ENCODE measurements at regions not wholly inside any gene's neighbourhood (a gene's known extent, or its start where the extent isn't known, plus 50 kb on each side); places are given as distances from the start of the nearest gene placed in this dataset.

DNA sequence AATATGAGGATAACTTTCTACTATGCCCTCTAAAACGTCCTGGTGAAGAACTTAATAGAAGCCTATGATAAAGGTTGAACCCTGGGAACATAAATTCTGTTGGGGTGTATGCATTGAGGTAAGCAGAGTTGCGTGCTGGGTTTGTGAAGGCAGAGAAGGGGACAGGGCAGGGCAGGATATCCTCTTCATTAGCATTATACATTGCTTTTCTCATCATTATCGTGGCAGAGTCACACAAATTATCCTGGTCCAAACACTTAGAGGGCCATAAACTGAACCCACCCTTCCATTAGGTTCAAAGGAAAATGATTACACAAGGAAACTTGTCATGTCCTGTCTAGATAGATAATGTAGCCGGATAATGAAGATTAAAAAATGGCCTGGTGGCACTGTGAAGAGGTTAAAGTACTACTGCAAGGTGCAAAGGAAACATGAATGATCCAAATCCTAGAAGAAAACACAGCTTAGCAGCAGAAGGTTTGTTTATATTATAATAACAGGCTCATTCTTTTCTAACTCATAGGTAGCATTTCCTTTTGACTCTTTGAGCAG, 189.1 kb downstream of the SPCS3 start:
- H3K4me3 Mint-ChIP-seq = no peak overlapping the region
- no peaks in the 10 kb centered on the region for H3K4me1 Mint-ChIP-seq
- Histone ChIP-seq H4K91ac (ENCODE audit: insufficient read length, low read depth, low read length) (no peak overlapping the region), H4K8ac (replicated peaks; ENCODE audit: insufficient read length, low read depth, low read length) (no peak overlapping the region), H3K9ac (ENCODE audit: extremely low read depth, insufficient read length, low read length) (no peak overlapping the region), H3K4me1 (ENCODE audit: insufficient read depth, low read length) (no peaks in the 10 kb centered on the region), H2BK120ac (ENCODE audit: low read depth, low read length, poor library complexity, severe bottlenecking) (no peak overlapping the region), H4K5ac (ENCODE audit: insufficient read length, low read depth, low read length) (no peak overlapping the region), H2BK5ac (ENCODE audit: insufficient read length, low read length) (no peak overlapping the region), H3K4me2 (ENCODE audit: insufficient read depth, insufficient read length, low read length) (no peak overlapping the region), H2AFZ (ENCODE audit: low read length) (no peak overlapping the region), H3K79me1 (ENCODE audit: insufficient read depth, low read depth, low read length, poor library complexity, severe bottlenecking) (no peaks in the 10 kb centered on the region), H4K20me1 (ENCODE audit: control insufficient read depth, insufficient read depth, insufficient read length) (no peaks in the 10 kb centered on the region), H2BK20ac (ENCODE audit: low read depth, low read length, poor library complexity, severe bottlenecking) (no peak overlapping the region), H3K23me2 (ENCODE audit: insufficient read length, low read depth, low read length, poor library complexity, severe bottlenecking) (no peaks in the 10 kb centered on the region), H3K56ac (ENCODE audit: insufficient read length, low read depth, low read length) (no peak overlapping the region), H2BK12ac (ENCODE audit: insufficient read length, low read depth, low read length) (no peak overlapping the region), H2BK15ac (ENCODE audit: low read depth, low read length) (no peak overlapping the region), H2AK5ac (ENCODE audit: insufficient read length, low read length) (no peak overlapping the region), H3K23ac (ENCODE audit: insufficient read length, low read depth, low read length) (no peak overlapping the region), H3K9me3 (ENCODE audit: control insufficient read depth, low read depth, low read length) (no peaks in the 10 kb centered on the region), H3K27ac (ENCODE audit: insufficient read length, low read depth, low read length) (no peak overlapping the region), H3T11ph (ENCODE audit: low read length) (no peak overlapping the region), H3K27me3 (ENCODE audit: insufficient read depth, low read length) (no peaks in the 10 kb centered on the region), H3K4ac (ENCODE audit: low read depth, low read length) (no peak overlapping the region), H3K79me2 (ENCODE audit: insufficient read depth, low read length) (no peaks in the 10 kb centered on the region), H3K14ac (ENCODE audit: insufficient read depth, low read length) (no peak overlapping the region), H3K18ac (ENCODE audit: insufficient read length, low read depth, low read length) (no peak overlapping the region)
- TF ChIP-seq, protein P1, sequence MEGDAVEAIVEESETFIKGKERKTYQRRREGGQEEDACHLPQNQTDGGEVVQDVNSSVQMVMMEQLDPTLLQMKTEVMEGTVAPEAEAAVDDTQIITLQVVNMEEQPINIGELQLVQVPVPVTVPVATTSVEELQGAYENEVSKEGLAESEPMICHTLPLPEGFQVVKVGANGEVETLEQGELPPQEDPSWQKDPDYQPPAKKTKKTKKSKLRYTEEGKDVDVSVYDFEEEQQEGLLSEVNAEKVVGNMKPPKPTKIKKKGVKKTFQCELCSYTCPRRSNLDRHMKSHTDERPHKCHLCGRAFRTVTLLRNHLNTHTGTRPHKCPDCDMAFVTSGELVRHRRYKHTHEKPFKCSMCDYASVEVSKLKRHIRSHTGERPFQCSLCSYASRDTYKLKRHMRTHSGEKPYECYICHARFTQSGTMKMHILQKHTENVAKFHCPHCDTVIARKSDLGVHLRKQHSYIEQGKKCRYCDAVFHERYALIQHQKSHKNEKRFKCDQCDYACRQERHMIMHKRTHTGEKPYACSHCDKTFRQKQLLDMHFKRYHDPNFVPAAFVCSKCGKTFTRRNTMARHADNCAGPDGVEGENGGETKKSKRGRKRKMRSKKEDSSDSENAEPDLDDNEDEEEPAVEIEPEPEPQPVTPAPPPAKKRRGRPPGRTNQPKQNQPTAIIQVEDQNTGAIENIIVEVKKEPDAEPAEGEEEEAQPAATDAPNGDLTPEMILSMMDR (conservative IDR thresholded peaks at IDR 0.05) = no peak
- no peak overlapping the region for H3K27ac Mint-ChIP-seq
- DNase-seq = no peak
- no peaks in the 10 kb centered on the region for H3K27me3 Mint-ChIP-seq (ENCODE audit: low read depth)
- WGBS (ENCODE audit: extremely low coverage, insufficient read length, low lambda C conversion rate) = no CpG with 5 or more reads among the region's 4 CpGs
- no peaks in the 10 kb centered on the region for H3K9me3 Mint-ChIP-seq
- H3K36me3 Mint-ChIP-seq (ENCODE audit: insufficient read depth in 1 of 3, low read depth in 3 of 3) = no peaks in the 10 kb centered on the region
